HG02678 (cell line): ENCODE measurements at regions not wholly inside any gene's neighbourhood (a gene's known extent, or its start where the extent isn't known, plus 50 kb on each side); places are given as distances from the start of the nearest gene placed in this dataset.

Experiments
- ATAC-seq: cut with Tn5 transposase; IDR thresholded peaks from one replicate; pipeline ENCODE4 v1.9.1; 2021; ENCODE audit warnings: mild to moderate bottlenecking, moderate library complexity; ENCODE audit not compliant: unreplicated experiment

GRCh38 chr21:23706431-23706830 is 1900.8 kb downstream of the MRPL39 start:
- no peak for ATAC-seq

GRCh38 chr21:23699402-23699801 is 1907.9 kb downstream of the MRPL39 start:
- no peak for ATAC-seq

- no peak for ATAC-seq
Observed at GRCh38 chr21:23698619-23699018, 1908.7 kb downstream of the MRPL39 start.

GRCh38 chr21:23695443-23695842 is 1911.8 kb downstream of the MRPL39 start:
- no peak for ATAC-seq

- no peak for ATAC-seq
Observed at GRCh38 chr21:23694390-23694789, 1912.9 kb downstream of the MRPL39 start.

- ATAC-seq: no peak
Observed at GRCh38 chr21:23690316-23690715, 1917.0 kb downstream of the MRPL39 start.

- no peak for ATAC-seq
Observed at GRCh38 chr21:23686737-23687523, 1920.4 kb downstream of the MRPL39 start.

GRCh38 chr21:23684431-23684830 is 1922.8 kb downstream of the MRPL39 start:
- ATAC-seq: no peak

GRCh38 chr21:23664193-23664694 is 1943.0 kb downstream of the MRPL39 start:
- ATAC-seq: no peak

GRCh38 chr21:23660560-23660959 is 1946.7 kb downstream of the MRPL39 start:
- no peak for ATAC-seq

GRCh38 chr21:23644768-23645167 is 1962.5 kb downstream of the MRPL39 start:
- no peak for ATAC-seq

- ATAC-seq: no peak
Observed at GRCh38 chr21:23639721-23640120, 1967.6 kb downstream of the MRPL39 start.

- ATAC-seq: no peak
Observed at GRCh38 chr21:23638131-23638695, 1969.1 kb downstream of the MRPL39 start.

- no peak for ATAC-seq
Observed at GRCh38 chr21:23633447-23633940, 1973.8 kb downstream of the MRPL39 start.

GRCh38 chr21:23624281-23624680 is 1983.0 kb downstream of the MRPL39 start:
- no peak for ATAC-seq

- ATAC-seq: no peak
Observed at GRCh38 chr21:23613014-23613413, 1994.3 kb downstream of the MRPL39 start.

- no peak for ATAC-seq
Observed at GRCh38 chr21:23612210-23612609, 1995.1 kb downstream of the MRPL39 start.

- no peak for ATAC-seq
Observed at GRCh38 chr21:23607782-23608431, 1999.4 kb downstream of the MRPL39 start.

- no peak for ATAC-seq
Observed at GRCh38 chr21:23601549-23601948, 2005.7 kb downstream of the MRPL39 start.

GRCh38 chr21:23593582-23593981 is 2013.7 kb downstream of the MRPL39 start:
- ATAC-seq: no peak

GRCh38 chr21:23585419-23585818 is 2021.9 kb downstream of the MRPL39 start:
- no peak for ATAC-seq

GRCh38 chr21:23579573-23579972 is 2027.7 kb downstream of the MRPL39 start:
- ATAC-seq: no peak
